PC-9 (cell line): ENCODE measurements at regions not wholly inside any gene's neighbourhood (a gene's known extent, or its start where the extent isn't known, plus 50 kb on each side); places are given as distances from the start of the nearest gene placed in this dataset.

Experiments
- BruUV-seq: library from RNA; stranded (reverse); fragments of 400-500 nt; replicated peaks from 2 replicates; lab custom pipeline; 2021; lab: Mats Ljungman, UMichigan
- CTCF ChIA-PET: fragments of 300-600 bp; sonication (Branson Sonifier 250); formaldehyde crosslinking; loops from one replicate; lab custom pipeline; 2022; ENCODE audit warnings: antibody characterized with exemption; lab: Charles Lee
- POLR2A ChIA-PET: fragments of 300-600 bp; sonication (Branson Sonifier 250); formaldehyde crosslinking; loops from one replicate; lab custom pipeline; 2022; ENCODE audit warnings: antibody characterized with exemption; ENCODE audit not compliant: unreplicated experiment; lab: Charles Lee
- DNase-seq, 2 experiments: peaks; one replicate each; pipeline versions ENCODE4 v3.0.0 to v3.0.0-alpha.2; 2015 to 2022; ENCODE audit warnings: mixed read lengths in 1 of 2
- H2AFZ ChIP-seq: fragments of 200-600 bp; sonication (generic); 2 replicates; pipeline ENCODE4 v1.8.1; 2017; ENCODE audit warnings: antibody characterized with exemption
- H3F3A ChIP-seq: fragments of 200-600 bp; sonication (generic); 2 replicates; pipeline ENCODE4 v1.8.1; 2017; ENCODE audit warnings: antibody characterized with exemption, mild to moderate bottlenecking, low read depth; ENCODE audit not compliant: insufficient read depth
- H3K27ac ChIP-seq: fragments of 200-600 bp; sonication (generic); 2 replicates; pipeline ENCODE4 v1.6.1; 2016; ENCODE audit warnings: mixed run types
- H3K27me3 ChIP-seq: fragments of 200-600 bp; sonication (generic); 2 replicates; pipeline ENCODE4 v1.6.1; 2016; ENCODE audit warnings: low read depth, mixed run types; ENCODE audit not compliant: insufficient read depth
- H3K36me3 ChIP-seq: fragments of 200-600 bp; sonication (generic); 2 replicates; pipeline ENCODE4 v1.6.1; 2016; ENCODE audit warnings: low read depth, mixed run types
- H3K4me1 ChIP-seq: fragments of 200-600 bp; sonication (generic); replicated peaks from 2 replicates; pipeline ENCODE4 v1.6.1; 2016; ENCODE audit warnings: mixed run types; ENCODE audit not compliant: insufficient read depth
- H3K4me2 ChIP-seq: fragments of 200-600 bp; sonication (generic); 2 replicates; pipeline ENCODE4 v1.6.1; 2017; ENCODE audit warnings: mixed run types
- H3K4me3 ChIP-seq: fragments of 200-600 bp; sonication (generic); 2 replicates; pipeline ENCODE4 v1.6.1; 2016; ENCODE audit warnings: mixed run types
- H3K79me2 ChIP-seq: fragments of 200-600 bp; sonication (generic); 2 replicates; pipeline ENCODE4 v1.6.1; 2017; ENCODE audit warnings: low read depth, mixed run types
- H3K9me2 ChIP-seq: fragments of 200-600 bp; sonication (generic); 2 replicates; pipeline ENCODE4 v1.8.1; 2017; ENCODE audit warnings: mild to moderate bottlenecking; ENCODE audit not compliant: insufficient read depth
- H3K9me3 ChIP-seq: fragments of 200-600 bp; sonication (generic); 2 replicates; pipeline ENCODE4 v1.8.1; 2016; ENCODE audit warnings: low read depth; ENCODE audit not compliant: insufficient read depth
- H4K20me1 ChIP-seq: fragments of 200-600 bp; sonication (generic); 2 replicates; pipeline ENCODE4 v1.8.1; 2017; ENCODE audit not compliant: insufficient read depth
- CTCF ChIP-seq: fragments of 200-600 bp; sonication (generic); conservative IDR thresholded peaks from 2 replicates; pipeline ENCODE4 v1.6.1; 2017; ENCODE audit warnings: mixed run types, antibody characterized with exemption, mild to moderate bottlenecking, moderate library complexity
- EZH2 ChIP-seq: fragments of 200-600 bp; sonication (generic); IDR thresholded peaks from 2 replicates; pipeline ENCODE4 v1.8.0; 2017; ENCODE audit warnings: antibody characterized with exemption, low read depth
- intact Hi-C: fragments of 100-400 bp; cut with micrococcal nuclease; formaldehyde crosslinking; loops from one replicate; pipeline ENCODE4 v1.10.0; 2022; ENCODE audit not compliant: unreplicated experiment

- H4K20me1 ChIP-seq = no peaks in the 10 kb centered on the region
- ChIA-PET POLR2A (no interaction called here), CTCF (no interaction called here)
- intact Hi-C loops = no loop called here
- H3K79me2 ChIP-seq = no peaks in the 10 kb centered on the region
- no peaks in the 10 kb centered on the region for H3F3A ChIP-seq
- no peak overlapping the region for H3K4me3 ChIP-seq
- no peaks in the 10 kb centered on the region for H3K4me1 ChIP-seq
- BruUV-seq = no TSS peak
- DNase-seq = no peak
- TF ChIP-seq CTCF (no peak), EZH2 (no peak)
- no peaks in the 10 kb centered on the region for H3K9me2 ChIP-seq
- H2AFZ ChIP-seq = no peak overlapping the region
- no peaks in the 10 kb centered on the region for H3K9me3 ChIP-seq
- peaks cover 22% of the 10 kb centered on the region; the same call in 1 of the 2 replicates for H3K27me3 ChIP-seq
- H3K27ac ChIP-seq = no peak overlapping the region
- H3K36me3 ChIP-seq = no peaks in the 10 kb centered on the region
- no peak overlapping the region for H3K4me2 ChIP-seq
These were observed 207.4 kb upstream of the EEF2KMT start for GRCh38 chr16:5305023-5305422.

- no peak overlapping the region for H3K4me2 ChIP-seq
- H3F3A ChIP-seq = no peaks in the 10 kb centered on the region
- H3K4me3 ChIP-seq = no peak overlapping the region
- TF ChIP-seq CTCF (no peak), EZH2 (no peak)
- no peaks in the 10 kb centered on the region for H4K20me1 ChIP-seq
- no peaks in the 10 kb centered on the region for H3K4me1 ChIP-seq
- no peak overlapping the region for H2AFZ ChIP-seq
- ChIA-PET POLR2A (interaction anchor here (0.7 kb wide), 1 partner anchor 465 kb away, joined by 5 read pairs; no protein-coding TSS in a partner anchor), CTCF (no interaction called here)
- no peaks in the 10 kb centered on the region for H3K9me2 ChIP-seq
- intact Hi-C loops = no loop called here
- no peak overlapping the region for H3K27ac ChIP-seq
- no peaks in the 10 kb centered on the region for H3K36me3 ChIP-seq
- no TSS peak for BruUV-seq
- no peaks in the 10 kb centered on the region for H3K79me2 ChIP-seq
- H3K27me3 ChIP-seq = peaks cover 16% of the 10 kb centered on the region; the same call in 1 of the 2 replicates
- H3K9me3 ChIP-seq = no peaks in the 10 kb centered on the region
- no peak for DNase-seq
These were observed 204.9 kb upstream of the EEF2KMT start for GRCh38 chr16:5302372-5303114.

GRCh38 chr16:5298202-5298601 lies 200.6 kb upstream of the EEF2KMT start:
- no peaks in the 10 kb centered on the region for H3K4me1 ChIP-seq
- DNase-seq = no peak
- no peak overlapping the region for H3K27ac ChIP-seq
- no peaks in the 10 kb centered on the region for H3K9me3 ChIP-seq
- H3K27me3 ChIP-seq = no peaks in the 10 kb centered on the region
- no peaks in the 10 kb centered on the region for H3K36me3 ChIP-seq
- no peak overlapping the region for H2AFZ ChIP-seq
- no peak overlapping the region for H3K4me3 ChIP-seq
- no peak overlapping the region for H3K4me2 ChIP-seq
- no peaks in the 10 kb centered on the region for H3K79me2 ChIP-seq
- H4K20me1 ChIP-seq = no peaks in the 10 kb centered on the region
- intact Hi-C loops = no loop called here
- POLR2A ChIA-PET = no interaction called here
- CTCF ChIA-PET = no interaction called here
- no peaks in the 10 kb centered on the region for H3K9me2 ChIP-seq
- no TSS peak for BruUV-seq
- no peaks in the 10 kb centered on the region for H3F3A ChIP-seq
- no peak for TF ChIP-seq EZH2
- no peak for TF ChIP-seq CTCF
